ENCODE measurements at regions not wholly inside any gene's neighbourhood (a gene's known extent, or its start where the extent isn't known, plus 50 kb on each side); places are given as distances from the start of the nearest gene placed in this dataset.

DNA sequence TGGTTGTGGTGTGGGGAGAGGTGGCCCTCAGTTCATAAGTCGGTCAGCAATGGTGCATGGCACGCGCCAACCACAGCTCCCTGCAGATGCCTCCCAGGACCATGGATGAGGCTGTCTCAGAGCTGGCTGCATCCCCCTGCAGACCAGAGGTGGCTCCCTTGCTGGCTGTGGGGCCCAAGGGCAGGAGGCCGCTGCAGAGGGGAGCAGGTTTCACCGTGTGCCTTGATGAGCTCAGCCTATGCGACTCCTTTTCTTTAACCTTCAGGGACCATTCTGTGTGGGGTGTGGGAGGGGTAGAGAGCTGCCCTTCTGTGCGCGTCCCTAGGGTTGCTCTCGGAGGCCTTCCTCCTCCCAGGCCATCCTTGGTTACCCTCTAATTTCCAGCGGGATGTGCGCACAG, 152.4 kb downstream of the ACTR3B start:
- no peak for TF ChIP-seq POLR2A (IDR thresholded peaks at IDR 0.05)
- TF ChIP-seq, protein P1, sequence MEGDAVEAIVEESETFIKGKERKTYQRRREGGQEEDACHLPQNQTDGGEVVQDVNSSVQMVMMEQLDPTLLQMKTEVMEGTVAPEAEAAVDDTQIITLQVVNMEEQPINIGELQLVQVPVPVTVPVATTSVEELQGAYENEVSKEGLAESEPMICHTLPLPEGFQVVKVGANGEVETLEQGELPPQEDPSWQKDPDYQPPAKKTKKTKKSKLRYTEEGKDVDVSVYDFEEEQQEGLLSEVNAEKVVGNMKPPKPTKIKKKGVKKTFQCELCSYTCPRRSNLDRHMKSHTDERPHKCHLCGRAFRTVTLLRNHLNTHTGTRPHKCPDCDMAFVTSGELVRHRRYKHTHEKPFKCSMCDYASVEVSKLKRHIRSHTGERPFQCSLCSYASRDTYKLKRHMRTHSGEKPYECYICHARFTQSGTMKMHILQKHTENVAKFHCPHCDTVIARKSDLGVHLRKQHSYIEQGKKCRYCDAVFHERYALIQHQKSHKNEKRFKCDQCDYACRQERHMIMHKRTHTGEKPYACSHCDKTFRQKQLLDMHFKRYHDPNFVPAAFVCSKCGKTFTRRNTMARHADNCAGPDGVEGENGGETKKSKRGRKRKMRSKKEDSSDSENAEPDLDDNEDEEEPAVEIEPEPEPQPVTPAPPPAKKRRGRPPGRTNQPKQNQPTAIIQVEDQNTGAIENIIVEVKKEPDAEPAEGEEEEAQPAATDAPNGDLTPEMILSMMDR (IDR thresholded peaks at IDR 0.05 in 8 of 11, conservative IDR thresholded peaks at IDR 0.05 in 3 of 11), result no peak
- no peak for TF ChIP-seq POLR2AphosphoS5 (IDR thresholded peaks at IDR 0.05)

Measured in spleen (tissue), 7 donors.